IPS DF 6.9 (cell line): ENCODE measurements at regions not wholly inside any gene's neighbourhood (a gene's known extent, or its start where the extent isn't known, plus 50 kb on each side); places are given as distances from the start of the nearest gene placed in this dataset.

ENCODE experiments used
- DNase-seq: peaks from one replicate; pipeline ENCODE4 v3.0.0-alpha.2; 2013; ENCODE audit warnings: low read depth, low spot score
- H3K27ac ChIP-seq: one replicate; pipeline ENCODE4 v1.5.1; 2013; ENCODE audit warnings: low read length, control low read depth
- H3K27me3 ChIP-seq: 2 replicates; pipeline ENCODE4 v1.6.1; 2013; ENCODE audit warnings: mild to moderate bottlenecking, low read length; ENCODE audit not compliant: control insufficient read depth, insufficient read depth
- H3K36me3 ChIP-seq: 2 replicates; pipeline ENCODE4 v1.6.1; 2013; ENCODE audit warnings: low read length; ENCODE audit not compliant: control insufficient read depth, insufficient read depth
- H3K4me1 ChIP-seq: 2 replicates; pipeline ENCODE4 v1.6.1; 2013; ENCODE audit warnings: low read length; ENCODE audit not compliant: control insufficient read depth, insufficient read depth
- H3K4me3 ChIP-seq: 2 replicates; pipeline ENCODE4 v1.5.1; 2013; ENCODE audit warnings: mild to moderate bottlenecking, low read length
- H3K9me3 ChIP-seq: 2 replicates; pipeline ENCODE4 v1.6.1; 2013; ENCODE audit warnings: low read length, inconsistent platforms; ENCODE audit not compliant: control insufficient read depth, insufficient read depth
- WGBS: extraction: QIAGEN DNeasy Blood & Tissue Kit; methylation state at CpG from one replicate; pipeline ENCODE4 v1.1.7; 2013; ENCODE audit warnings: mixed read lengths, missing lambda C conversion rate; ENCODE audit not compliant: insufficient read length, insufficient coverage; 5-methylcytosine and 5-hydroxymethylcytosine counted together

DNA sequence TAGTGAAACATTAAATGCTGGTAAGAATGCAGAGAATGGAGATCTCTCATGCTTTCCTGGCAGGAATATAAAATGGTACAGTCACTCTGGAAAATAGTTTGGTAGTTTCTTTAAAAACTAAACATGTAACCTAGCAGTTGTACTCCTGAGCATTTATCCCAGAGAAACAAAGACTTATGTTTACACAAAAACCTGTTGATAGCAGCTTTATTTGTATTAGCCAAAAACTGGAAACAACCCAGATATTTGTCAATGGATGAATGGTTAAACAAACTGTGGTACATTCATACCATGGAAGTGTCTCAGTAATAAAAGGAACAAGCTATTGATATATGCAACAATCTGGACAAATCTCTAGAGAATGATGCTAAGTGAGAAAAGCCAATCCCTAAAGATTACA lies 81.7 kb upstream of the CTAGE1 start:
- H3K36me3 ChIP-seq = no peaks in the 10 kb centered on the region
- no peaks in the 10 kb centered on the region for H3K4me1 ChIP-seq
- no peaks in the 10 kb centered on the region for H3K27me3 ChIP-seq
- DNase-seq = no peak
- no peak overlapping the region for H3K4me3 ChIP-seq
- H3K27ac ChIP-seq = no peak overlapping the region
- H3K9me3 ChIP-seq = no peaks in the 10 kb centered on the region

DNA sequence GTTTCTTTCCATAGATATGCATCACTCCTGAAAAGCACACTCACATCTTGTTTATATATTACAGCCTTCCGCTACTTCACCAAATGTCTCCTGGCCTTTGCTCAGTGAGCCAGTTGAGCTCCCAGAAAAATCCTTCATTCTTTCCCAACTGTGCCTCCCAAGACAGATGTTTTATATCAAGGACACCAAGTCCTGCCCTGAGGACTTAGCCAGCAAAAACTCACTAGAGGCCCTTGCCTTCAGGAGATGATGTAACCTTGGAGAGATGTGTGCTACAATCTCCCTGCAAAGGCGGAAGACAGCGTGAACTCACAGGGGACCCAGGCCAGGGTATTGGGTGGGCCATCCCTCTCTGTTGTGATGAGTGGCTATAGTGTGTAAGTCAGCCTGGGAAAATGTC lies 86.1 kb upstream of the CTAGE1 start:
- WGBS = no CpG with 5 or more reads among the region's 3 CpGs
- Histone ChIP-seq H3K27me3 (no peaks in the 10 kb centered on the region), H3K36me3 (no peaks in the 10 kb centered on the region), H3K27ac (no peak overlapping the region), H3K4me1 (no peaks in the 10 kb centered on the region), H3K9me3 (no peaks in the 10 kb centered on the region), H3K4me3 (no peak overlapping the region)
- DNase-seq = no peak

DNA sequence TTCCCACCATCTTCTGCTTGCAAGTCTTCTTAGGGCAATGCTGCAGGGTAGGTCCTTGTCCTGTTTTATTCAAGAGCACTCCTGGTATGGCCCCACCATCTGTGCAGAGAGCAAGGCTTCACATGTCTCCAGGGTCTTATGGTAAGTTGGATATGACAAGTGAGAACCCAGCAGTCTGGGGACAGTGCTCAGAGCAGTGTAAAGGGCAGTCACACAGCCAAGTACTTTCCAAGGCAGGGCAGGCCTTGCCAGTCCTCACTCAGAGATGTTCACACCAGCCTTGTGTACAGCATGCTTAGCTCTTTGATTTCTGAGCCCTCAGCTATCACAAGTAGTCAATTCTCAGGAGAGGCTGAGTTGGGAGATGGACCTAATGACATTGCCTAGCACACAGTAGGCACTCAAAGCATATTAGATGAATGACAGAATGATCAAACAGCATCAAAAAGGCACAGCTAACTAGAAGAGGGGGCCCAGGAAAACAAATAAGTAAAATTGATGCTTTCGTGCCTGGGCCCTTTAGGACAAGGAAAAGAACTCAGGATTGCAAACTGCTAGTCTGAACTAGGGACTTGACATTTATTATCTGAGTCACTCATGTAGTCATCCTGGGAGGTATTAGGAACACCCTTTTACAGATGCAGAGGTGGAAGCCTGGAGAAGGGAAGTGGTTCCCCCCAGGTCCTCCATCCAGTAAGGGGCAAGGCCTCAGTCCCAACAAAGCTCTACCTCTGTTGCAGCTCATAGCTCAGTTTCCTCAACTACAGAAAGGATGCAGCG lies 86.7 kb upstream of the CTAGE1 start:
- no peaks in the 10 kb centered on the region for H3K27me3 ChIP-seq
- no peaks in the 10 kb centered on the region for H3K36me3 ChIP-seq
- H3K9me3 ChIP-seq = no peaks in the 10 kb centered on the region
- H3K4me1 ChIP-seq = no peaks in the 10 kb centered on the region
- no peak overlapping the region for H3K4me3 ChIP-seq
- DNase-seq = no peak
- no CpG with 5 or more reads among the region's 2 CpGs for WGBS
- H3K27ac ChIP-seq = no peak overlapping the region

DNA sequence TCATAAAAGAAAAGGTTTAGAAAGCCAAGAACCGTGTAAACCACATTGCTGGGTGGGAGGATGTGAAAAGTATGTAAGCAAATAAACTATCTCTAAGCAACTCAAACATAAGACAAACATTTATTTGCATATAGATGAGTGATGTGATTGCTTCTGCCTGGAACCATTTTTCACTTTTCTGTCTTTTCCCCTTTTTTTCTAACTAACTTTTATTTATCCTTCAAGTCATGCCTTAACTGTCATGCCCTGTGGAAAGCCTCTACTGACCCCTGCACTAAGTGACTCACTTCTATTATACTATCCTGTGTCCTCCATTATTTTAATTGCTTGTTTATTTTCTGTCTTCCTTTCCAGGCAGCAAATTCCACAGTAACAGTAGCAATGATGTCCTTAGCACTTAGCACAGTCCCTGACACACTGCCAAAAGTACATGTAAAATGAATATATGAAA lies 87.5 kb upstream of the CTAGE1 start:
- no CpG with 5 or more reads among the region's 1 CpG for WGBS
- DNase-seq = no peak
- H3K36me3 ChIP-seq = no peaks in the 10 kb centered on the region
- H3K27me3 ChIP-seq = no peaks in the 10 kb centered on the region
- H3K4me1 ChIP-seq = no peaks in the 10 kb centered on the region
- no peaks in the 10 kb centered on the region for H3K9me3 ChIP-seq
- H3K27ac ChIP-seq = no peak overlapping the region
- H3K4me3 ChIP-seq = no peak overlapping the region

DNA sequence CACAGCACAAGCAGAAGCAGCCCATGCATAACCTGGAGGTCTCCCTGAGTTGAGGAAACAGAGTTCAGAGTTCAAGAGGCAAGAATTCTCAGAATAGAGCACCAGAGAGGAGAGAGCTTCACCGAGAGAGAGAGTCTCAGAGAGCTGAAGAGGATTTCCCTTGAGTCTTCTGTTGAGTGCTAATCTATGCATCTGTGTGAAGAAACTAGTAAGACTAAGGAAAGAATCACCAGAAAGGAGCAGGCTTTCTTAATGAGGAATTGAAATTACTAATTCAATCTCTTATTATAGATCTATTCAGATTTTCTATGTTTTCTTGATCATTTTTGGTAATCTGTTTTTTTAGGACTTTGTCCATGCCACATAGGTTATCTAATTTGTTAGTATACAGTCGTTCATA lies 89.3 kb upstream of the CTAGE1 start:
- H3K36me3 ChIP-seq = no peaks in the 10 kb centered on the region
- no CpG with 5 or more reads among the region's 2 CpGs for WGBS
- no peaks in the 10 kb centered on the region for H3K4me1 ChIP-seq
- H3K27me3 ChIP-seq = no peaks in the 10 kb centered on the region
- H3K9me3 ChIP-seq = no peaks in the 10 kb centered on the region
- H3K4me3 ChIP-seq = no peak overlapping the region
- H3K27ac ChIP-seq = no peak overlapping the region
- DNase-seq = no peak

DNA sequence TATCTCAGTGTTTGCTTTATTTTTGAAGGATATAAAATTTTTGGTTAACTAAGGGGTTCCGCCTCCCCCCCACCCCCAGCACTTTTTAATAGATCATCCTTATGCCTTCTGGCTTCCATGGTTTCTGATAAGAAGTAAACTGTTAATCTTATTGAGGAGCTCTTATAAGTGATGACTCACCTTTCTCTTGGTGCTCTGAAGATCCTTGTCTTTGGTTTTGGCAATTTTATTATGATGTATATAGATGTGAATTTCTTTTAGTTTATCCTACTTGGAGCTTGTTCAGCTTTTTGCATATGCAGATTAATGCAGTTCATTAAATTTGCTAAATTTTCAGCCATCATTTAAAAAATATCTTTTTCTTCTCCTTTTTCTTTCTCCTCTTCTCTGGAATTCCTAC lies 91.7 kb upstream of the CTAGE1 start:
- no CpG with 5 or more reads among the region's 1 CpG for WGBS
- Histone ChIP-seq H3K27ac (no peak overlapping the region), H3K27me3 (no peaks in the 10 kb centered on the region)

DNA sequence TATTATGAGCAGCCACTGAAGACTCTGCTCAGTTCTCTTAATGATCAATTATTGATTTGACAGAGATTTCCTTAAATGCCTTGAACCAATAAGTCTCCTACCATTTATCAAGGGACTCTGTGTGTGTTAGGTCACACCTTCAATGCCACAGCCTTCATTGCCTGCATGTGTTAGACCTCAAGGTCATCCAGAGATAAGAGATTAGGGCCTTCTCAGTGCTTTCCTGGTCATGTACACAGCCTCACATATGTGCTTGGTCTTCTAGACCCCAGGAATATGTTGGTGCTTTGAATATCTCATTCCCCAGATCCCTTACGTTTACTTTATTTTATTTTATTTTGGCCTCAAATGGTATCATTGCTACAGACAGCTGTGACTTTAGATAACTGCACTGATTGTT lies 93.0 kb upstream of the CTAGE1 start:
- WGBS = no CpG with 5 or more reads among the region's 1 CpG
- Histone ChIP-seq H3K4me3 (no peak overlapping the region), H3K36me3 (no peaks in the 10 kb centered on the region), H3K9me3 (no peaks in the 10 kb centered on the region), H3K4me1 (no peaks in the 10 kb centered on the region), H3K27me3 (no peaks in the 10 kb centered on the region), H3K27ac (no peak overlapping the region)
- DNase-seq = no peak

More for the DNA sequence above, 91.7 kb upstream of the CTAGE1 start:
- H3K4me1 ChIP-seq = no peaks in the 10 kb centered on the region
- no peaks in the 10 kb centered on the region for H3K36me3 ChIP-seq
- no peak overlapping the region for H3K4me3 ChIP-seq
- H3K9me3 ChIP-seq = no peaks in the 10 kb centered on the region
- DNase-seq = no peak

DNA sequence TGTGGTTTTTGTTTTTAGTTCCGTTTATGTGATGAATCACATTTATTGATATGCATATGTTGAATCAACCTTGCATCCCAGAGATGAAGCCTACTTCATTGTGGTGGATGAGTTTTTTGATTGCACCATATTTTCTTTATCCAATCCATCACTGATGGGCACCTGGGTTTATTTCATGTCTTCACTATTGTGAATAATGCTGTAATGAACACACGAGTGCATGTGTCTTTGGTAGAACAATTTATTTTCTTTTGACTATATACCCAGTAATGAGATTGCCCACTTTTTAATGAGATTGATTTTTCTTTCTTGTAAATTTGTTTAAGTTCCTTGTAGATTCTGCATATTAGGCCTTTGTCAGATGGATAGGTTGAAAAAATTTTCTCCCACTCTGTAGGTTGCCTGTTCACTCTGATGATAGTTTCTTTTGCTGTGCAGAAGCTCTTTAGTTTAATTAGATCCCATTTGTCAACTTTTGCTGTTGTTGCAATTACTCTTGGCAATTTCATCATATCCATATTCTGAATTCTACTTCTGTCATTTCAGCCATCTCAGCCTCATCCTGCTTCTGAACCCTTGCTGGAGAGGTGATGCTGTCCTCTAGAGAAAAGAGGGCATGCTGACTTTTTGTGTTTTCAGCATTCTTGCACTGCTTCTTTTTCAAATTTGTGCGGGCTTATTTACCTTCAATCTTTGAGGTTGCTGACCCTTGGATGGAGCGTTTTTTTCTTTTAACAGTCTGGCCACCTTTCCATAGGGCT lies 96.2 kb upstream of the CTAGE1 start:
- Histone ChIP-seq H3K36me3 (no peaks in the 10 kb centered on the region), H3K4me1 (no peaks in the 10 kb centered on the region), H3K27ac (no peak overlapping the region), H3K9me3 (no peaks in the 10 kb centered on the region), H3K4me3 (no peak overlapping the region), H3K27me3 (no peaks in the 10 kb centered on the region)
- no CpG with 5 or more reads among the region's 4 CpGs for WGBS
- DNase-seq = no peak

DNA sequence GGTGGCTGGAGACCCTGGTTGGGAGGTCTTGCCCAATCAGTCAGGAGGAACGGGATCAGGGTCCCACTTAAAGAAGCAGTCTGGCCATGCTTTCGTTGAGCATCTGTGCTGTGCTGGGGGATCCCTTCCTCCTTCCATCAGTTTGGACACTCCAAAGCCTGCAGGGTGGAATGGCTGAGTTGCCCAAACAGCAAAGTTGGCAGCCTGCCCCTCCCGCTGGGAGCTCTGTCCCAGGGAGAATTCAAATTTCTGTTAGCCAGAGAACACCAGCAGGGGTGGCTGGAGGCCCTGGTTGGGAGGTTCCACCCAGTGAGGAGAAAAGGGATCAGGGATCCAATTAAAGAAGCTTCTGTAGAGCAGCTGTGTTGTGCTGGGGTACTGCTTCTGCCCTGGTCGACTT lies 96.9 kb upstream of the CTAGE1 start:
- no peak for DNase-seq
- no CpG with 5 or more reads among the region's 4 CpGs for WGBS
- no peak overlapping the region for H3K4me3 ChIP-seq
- H3K4me1 ChIP-seq = no peaks in the 10 kb centered on the region
- no peaks in the 10 kb centered on the region for H3K36me3 ChIP-seq
- no peak overlapping the region for H3K27ac ChIP-seq
- H3K9me3 ChIP-seq = no peaks in the 10 kb centered on the region
- H3K27me3 ChIP-seq = no peaks in the 10 kb centered on the region

DNA sequence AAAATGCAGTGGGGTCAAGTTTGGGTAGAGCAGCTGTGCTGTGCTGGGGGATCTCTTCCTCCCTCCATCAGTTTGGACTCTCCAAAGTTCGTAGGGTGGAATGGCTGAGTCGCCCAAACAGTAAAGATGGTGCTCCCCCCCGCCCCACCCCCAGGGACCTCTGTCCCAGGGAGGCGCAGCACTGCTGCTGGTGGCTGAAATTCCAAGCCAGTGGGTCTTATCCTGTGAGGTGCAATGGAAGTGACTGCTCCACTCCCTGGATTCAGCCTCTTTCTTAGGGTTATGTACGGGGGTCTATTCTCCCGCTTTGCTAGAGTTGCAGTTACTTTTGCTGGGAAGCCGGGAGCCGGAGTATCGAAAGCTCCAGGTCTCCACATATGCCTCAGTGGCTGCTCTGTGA lies 97.5 kb upstream of the CTAGE1 start:
- Histone ChIP-seq H3K27ac (no peak overlapping the region), H3K36me3 (no peaks in the 10 kb centered on the region), H3K27me3 (no peaks in the 10 kb centered on the region), H3K4me1 (no peaks in the 10 kb centered on the region), H3K4me3 (no peak overlapping the region), H3K9me3 (no peaks in the 10 kb centered on the region)
- DNase-seq = no peak
- WGBS = no CpG with 5 or more reads among the region's 9 CpGs

DNA sequence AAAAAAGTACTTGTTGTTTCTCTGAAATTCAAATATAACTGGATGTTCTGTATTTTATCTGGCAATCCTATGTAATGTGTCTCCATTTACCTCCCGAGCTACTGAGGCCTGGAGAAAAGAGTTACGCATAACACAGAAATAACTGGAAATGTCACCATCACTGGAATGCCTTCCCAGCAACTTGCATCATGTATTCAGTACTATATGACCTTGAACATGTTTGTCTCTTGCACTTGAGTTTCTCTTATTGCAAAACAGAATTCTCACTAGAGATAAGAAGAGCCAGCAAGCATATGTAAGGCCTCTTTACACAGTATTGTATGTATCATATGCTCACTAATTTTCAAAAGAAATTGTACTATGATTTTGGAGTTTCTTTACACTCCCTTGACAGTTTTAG lies 99.6 kb upstream of the CTAGE1 start:
- Histone ChIP-seq H3K36me3 (no peaks in the 10 kb centered on the region), H3K4me3 (no peak overlapping the region), H3K27ac (no peak overlapping the region), H3K4me1 (no peaks in the 10 kb centered on the region), H3K27me3 (no peaks in the 10 kb centered on the region), H3K9me3 (no peaks in the 10 kb centered on the region)
- no CpG with 5 or more reads among the region's 2 CpGs for WGBS
- no peak for DNase-seq
